ENCODE measurements at regions not wholly inside any gene's neighbourhood (a gene's known extent, or its start where the extent isn't known, plus 50 kb on each side); places are given as distances from the start of the nearest gene placed in this dataset.

- intact Hi-C loops (cut with micrococcal nuclease) = no loop called here
- Mint-ChIP-seq H3K4me1 (no peaks in the 10 kb centered on the region), H3K36me3 (no peaks in the 10 kb centered on the region), H3K4me3 (no peak overlapping the region), H3K9me3 (no peaks in the 10 kb centered on the region), H3K27ac (no peak overlapping the region), H3K27me3 (ENCODE audit: low read depth in 2 of 2) (peaks cover 6 to 21% of the 10 kb centered on the region in 2 donors)
- H3K36me3 ChIP-seq (ENCODE audit: control insufficient read depth, insufficient read depth, low read length) = no peaks in the 10 kb centered on the region
- no peaks in the 10 kb centered on the region for H3K27me3 ChIP-seq (ENCODE audit: control insufficient read depth, insufficient read depth, low read length)
- H3K4me3 ChIP-seq (ENCODE audit: low read length) = no peak overlapping the region
- ATAC-seq (no peak), DNase-seq (no peak)
- no peak overlapping the region for H3K27ac ChIP-seq (ENCODE audit: low read length)
- TF ChIP-seq, protein P1, sequence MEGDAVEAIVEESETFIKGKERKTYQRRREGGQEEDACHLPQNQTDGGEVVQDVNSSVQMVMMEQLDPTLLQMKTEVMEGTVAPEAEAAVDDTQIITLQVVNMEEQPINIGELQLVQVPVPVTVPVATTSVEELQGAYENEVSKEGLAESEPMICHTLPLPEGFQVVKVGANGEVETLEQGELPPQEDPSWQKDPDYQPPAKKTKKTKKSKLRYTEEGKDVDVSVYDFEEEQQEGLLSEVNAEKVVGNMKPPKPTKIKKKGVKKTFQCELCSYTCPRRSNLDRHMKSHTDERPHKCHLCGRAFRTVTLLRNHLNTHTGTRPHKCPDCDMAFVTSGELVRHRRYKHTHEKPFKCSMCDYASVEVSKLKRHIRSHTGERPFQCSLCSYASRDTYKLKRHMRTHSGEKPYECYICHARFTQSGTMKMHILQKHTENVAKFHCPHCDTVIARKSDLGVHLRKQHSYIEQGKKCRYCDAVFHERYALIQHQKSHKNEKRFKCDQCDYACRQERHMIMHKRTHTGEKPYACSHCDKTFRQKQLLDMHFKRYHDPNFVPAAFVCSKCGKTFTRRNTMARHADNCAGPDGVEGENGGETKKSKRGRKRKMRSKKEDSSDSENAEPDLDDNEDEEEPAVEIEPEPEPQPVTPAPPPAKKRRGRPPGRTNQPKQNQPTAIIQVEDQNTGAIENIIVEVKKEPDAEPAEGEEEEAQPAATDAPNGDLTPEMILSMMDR (IDR thresholded peaks at IDR 0.05) = no peak
- WGBS (ENCODE audit: insufficient coverage) = 72% methylated on average over 3 of the region's 4 CpGs
- no peaks in the 10 kb centered on the region for H3K9me3 ChIP-seq (ENCODE audit: control insufficient read depth, insufficient read depth, low read length)
- H3K4me1 ChIP-seq (ENCODE audit: control insufficient read depth, insufficient read depth, low read length) = no peaks in the 10 kb centered on the region
Measured at GRCh38 chr15:50828610-50829206, 63.2 kb upstream of the SPPL2A start.

DNA sequence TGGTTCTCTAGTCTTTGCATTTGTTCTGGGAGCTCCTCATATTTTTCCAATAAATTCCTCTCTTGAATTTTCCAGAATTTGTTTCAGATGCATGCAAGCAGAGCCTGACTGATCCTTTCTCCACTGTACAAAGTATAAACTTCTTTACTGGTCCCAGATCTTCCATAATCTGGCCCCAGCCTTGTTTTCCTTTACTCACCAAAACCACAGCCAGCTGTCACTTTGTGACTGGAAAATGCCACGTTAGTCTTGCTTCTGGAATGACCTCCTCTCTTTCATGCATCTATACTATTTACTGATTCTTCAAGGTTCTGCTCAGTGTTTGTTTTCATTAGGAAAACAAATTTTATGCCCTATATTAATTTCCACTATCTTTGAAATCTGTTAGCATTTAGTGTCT lies 60.4 kb upstream of the SPPL2A start:
- H3K27me3 Mint-ChIP-seq (ENCODE audit: low read depth in 2 of 2) = peaks cover 12 to 18% of the 10 kb centered on the region in 2 donors
- H3K4me1 Mint-ChIP-seq = no peaks in the 10 kb centered on the region
- H3K36me3 Mint-ChIP-seq = no peaks in the 10 kb centered on the region
- TF ChIP-seq, protein P1 (IDR thresholded peaks at IDR 0.05) = no peak
- H3K4me1 ChIP-seq (ENCODE audit: control insufficient read depth, insufficient read depth, low read length) = no peaks in the 10 kb centered on the region
- intact Hi-C loops (cut with micrococcal nuclease) = no loop called here
- 60% methylated on average over 1 of the region's 1 CpG for WGBS (ENCODE audit: insufficient coverage)
- DNase-seq (no peak), ATAC-seq (no peak)
- no peaks in the 10 kb centered on the region for H3K9me3 ChIP-seq (ENCODE audit: control insufficient read depth, insufficient read depth, low read length)
- no peaks in the 10 kb centered on the region for H3K27me3 ChIP-seq (ENCODE audit: control insufficient read depth, insufficient read depth, low read length)
- no peak overlapping the region for H3K27ac ChIP-seq (ENCODE audit: low read length)
- no peaks in the 10 kb centered on the region for H3K36me3 ChIP-seq (ENCODE audit: control insufficient read depth, insufficient read depth, low read length)
- no peak overlapping the region for H3K27ac Mint-ChIP-seq
- H3K4me3 Mint-ChIP-seq = no peak overlapping the region
- H3K4me3 ChIP-seq (ENCODE audit: low read length) = no peak overlapping the region
- H3K9me3 Mint-ChIP-seq = no peaks in the 10 kb centered on the region

DNA sequence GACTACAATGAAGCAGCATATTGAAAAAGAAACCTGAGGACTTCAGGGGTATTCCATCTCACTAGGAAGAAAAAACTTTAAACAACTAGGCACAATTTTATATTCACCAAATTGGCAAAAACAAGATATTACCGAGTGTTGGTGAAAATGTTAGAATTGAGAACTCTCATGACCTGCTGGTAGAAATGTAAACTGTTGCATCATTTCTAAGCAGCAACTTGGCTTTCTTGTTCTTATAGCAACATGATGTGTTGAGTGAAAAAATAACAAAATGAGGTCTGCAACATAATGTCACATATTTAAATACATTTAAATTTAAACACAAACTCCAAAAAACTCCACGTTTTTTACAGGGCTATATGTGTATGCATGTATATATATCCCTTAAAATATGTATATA lies 59.0 kb upstream of the SPPL2A start:
- Histone ChIP-seq H3K4me1 (ENCODE audit: control insufficient read depth, insufficient read depth, low read length) (no peaks in the 10 kb centered on the region), H3K4me3 (ENCODE audit: low read length) (no peak overlapping the region), H3K9me3 (ENCODE audit: control insufficient read depth, insufficient read depth, low read length) (no peaks in the 10 kb centered on the region), H3K36me3 (ENCODE audit: control insufficient read depth, insufficient read depth, low read length) (no peaks in the 10 kb centered on the region), H3K27ac (ENCODE audit: low read length) (no peak overlapping the region), H3K27me3 (ENCODE audit: control insufficient read depth, insufficient read depth, low read length) (no peaks in the 10 kb centered on the region)
- H3K27me3 Mint-ChIP-seq (ENCODE audit: low read depth in 2 of 2) = peaks cover 12 to 17% of the 10 kb centered on the region in 2 donors
- TF ChIP-seq, protein P1 (IDR thresholded peaks at IDR 0.05) = no peak
- H3K4me3 Mint-ChIP-seq = no peak overlapping the region
- intact Hi-C loops (cut with micrococcal nuclease) = no loop called here
- ATAC-seq (no peak), DNase-seq (no peak)
- H3K4me1 Mint-ChIP-seq = no peaks in the 10 kb centered on the region
- H3K36me3 Mint-ChIP-seq = no peaks in the 10 kb centered on the region
- WGBS (ENCODE audit: insufficient coverage) = no CpG with 5 or more reads among the region's 2 CpGs
- H3K27ac Mint-ChIP-seq = no peak overlapping the region
- H3K9me3 Mint-ChIP-seq = no peaks in the 10 kb centered on the region

DNA sequence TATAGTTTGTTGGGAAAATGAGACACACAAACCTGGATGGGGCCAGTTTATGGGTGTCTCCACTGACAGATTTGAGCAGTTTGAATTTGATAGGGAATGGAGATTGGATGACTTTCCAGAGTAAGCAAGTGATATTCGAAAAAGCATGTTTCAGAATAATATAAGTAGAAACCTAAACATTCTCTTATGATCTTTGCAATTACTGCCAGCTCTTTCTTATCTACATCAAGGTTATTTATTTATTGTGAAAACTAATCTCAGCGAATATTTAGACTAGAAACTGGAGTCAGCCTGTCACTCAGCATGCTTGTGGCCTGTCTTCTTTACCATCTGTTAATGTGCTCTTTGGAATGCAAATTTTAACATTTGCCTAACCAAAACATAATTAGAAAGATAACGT lies 57.8 kb upstream of the SPPL2A start:
- ATAC-seq = no peak
- H3K9me3 ChIP-seq (ENCODE audit: control insufficient read depth, insufficient read depth, low read length) = no peaks in the 10 kb centered on the region

More for the DNA sequence above, 57.8 kb upstream of the SPPL2A start:
- Mint-ChIP-seq H3K27ac (no peak overlapping the region), H3K9me3 (no peaks in the 10 kb centered on the region), H3K4me1 (no peaks in the 10 kb centered on the region), H3K4me3 (no peak overlapping the region), H3K27me3 (ENCODE audit: low read depth in 2 of 2) (peaks cover 6 to 17% of the 10 kb centered on the region in 2 donors), H3K36me3 (no peaks in the 10 kb centered on the region)
- no peak for DNase-seq
- 69% methylated on average over 2 of the region's 3 CpGs for WGBS (ENCODE audit: insufficient coverage)
- TF ChIP-seq, protein P1 (IDR thresholded peaks at IDR 0.05) = no peak
- Histone ChIP-seq H3K27ac (ENCODE audit: low read length) (no peak overlapping the region), H3K4me1 (ENCODE audit: control insufficient read depth, insufficient read depth, low read length) (no peaks in the 10 kb centered on the region), H3K27me3 (ENCODE audit: control insufficient read depth, insufficient read depth, low read length) (no peaks in the 10 kb centered on the region), H3K36me3 (ENCODE audit: control insufficient read depth, insufficient read depth, low read length) (no peaks in the 10 kb centered on the region), H3K4me3 (ENCODE audit: low read length) (no peak overlapping the region)
- intact Hi-C loops (cut with micrococcal nuclease) = no loop called here

Measured in natural killer cell (primary cell).